OCI-LY3 (cell line): ENCODE measurements at regions not wholly inside any gene's neighbourhood (a gene's known extent, or its start where the extent isn't known, plus 50 kb on each side); places are given as distances from the start of the nearest gene placed in this dataset.

Experiments
- H2AFZ ChIP-seq: fragments of 200-600, 300-600 bp; shearing (Covaris generic); 2 replicates; pipeline ENCODE4 v1.6.0; 2014; ENCODE audit warnings: antibody characterized with exemption, low read depth, low read length
- H3K27ac ChIP-seq: fragments of 200-600, 300-600 bp; sonication (generic); 2 replicates; pipeline ENCODE4 v1.5.1; 2014; ENCODE audit warnings: mild to moderate bottlenecking, low read length, moderate library complexity, mixed read lengths
- H3K27me3 ChIP-seq: fragments of 200-600, 300-600 bp; sonication (generic); 2 replicates; pipeline ENCODE4 v1.6.1; 2014; ENCODE audit warnings: low read depth, low read length, mixed read lengths
- H3K36me3 ChIP-seq: fragments of 200-600, 300-600 bp; sonication (generic); replicated peaks from 2 replicates; pipeline ENCODE3; 2014; ENCODE audit warnings: low read depth, low read length, mixed read lengths
- H3K4me1 ChIP-seq: fragments of 300-600, 200-600 bp; sonication (generic); 2 replicates; pipeline ENCODE4 v1.6.1; 2014; ENCODE audit warnings: low read length, mixed read lengths
- H3K4me2 ChIP-seq: fragments of 200-600, 300-600 bp; sonication (generic); 2 replicates; pipeline ENCODE4 v1.6.1; 2014; ENCODE audit warnings: low read length, mixed read lengths
- H3K4me3 ChIP-seq: fragments of 300-600, 200-600 bp; sonication (generic); 2 replicates; pipeline ENCODE4 v1.5.1; 2014; ENCODE audit warnings: antibody characterized with exemption, mild to moderate bottlenecking, low read length, moderate library complexity
- H3K79me2 ChIP-seq: fragments of 300-600, 200-600 bp; shearing (Covaris generic); 2 replicates; pipeline ENCODE4 v1.6.1; 2014; ENCODE audit warnings: mild to moderate bottlenecking, low read length, mixed read lengths
- H3K9ac ChIP-seq: fragments of 300-600, 200-600 bp; shearing (Covaris generic); 2 replicates; pipeline ENCODE4 v1.6.0; 2014; ENCODE audit warnings: mild to moderate bottlenecking, low read length, moderate library complexity
- H3K9me3 ChIP-seq: fragments of 200-600, 300-600 bp; shearing (Covaris generic); 2 replicates; pipeline ENCODE4 v1.6.1; 2014; ENCODE audit warnings: low read length, mixed read lengths; ENCODE audit not compliant: insufficient read depth
- H4K20me1 ChIP-seq: fragments of 200-600, 300-600 bp; sonication (generic); 2 replicates; pipeline ENCODE4 v1.6.1; 2016; ENCODE audit warnings: low read length, mixed read lengths; ENCODE audit not compliant: insufficient read depth
- CTCF ChIP-seq: fragments of 200-600, 300-600 bp; sonication (generic); IDR thresholded peaks from 2 replicates; pipeline ENCODE4 v1.5.1; 2014; ENCODE audit warnings: antibody characterized with exemption, low read length, low read depth
- EZH2phosphoT487 ChIP-seq: fragments of 200-600 bp; shearing (Covaris generic); IDR thresholded peaks from 2 replicates; pipeline ENCODE4 v1.6.1; 2018; ENCODE audit warnings: antibody characterized with exemption, mixed run types, low read depth

- H3K9ac ChIP-seq: no peak overlapping the region
- no peak overlapping the region for H3K27ac ChIP-seq
- no peak overlapping the region for H3K4me2 ChIP-seq
- no peak for TF ChIP-seq CTCF
- no peaks in the 10 kb centered on the region for H4K20me1 ChIP-seq
- H2AFZ ChIP-seq: no peak overlapping the region
- H3K79me2 ChIP-seq: no peaks in the 10 kb centered on the region
- no peak overlapping the region for H3K4me3 ChIP-seq
- no peaks in the 10 kb centered on the region for H3K36me3 ChIP-seq
- no peaks in the 10 kb centered on the region for H3K9me3 ChIP-seq
- H3K27me3 ChIP-seq: no peaks in the 10 kb centered on the region
- no peaks in the 10 kb centered on the region for H3K4me1 ChIP-seq
Measured at GRCh38 chr16:62720651-62721050, 684.4 kb upstream of the CDH8 start.

- Histone ChIP-seq H3K4me1 (no peaks in the 10 kb centered on the region), H3K9me3 (no peaks in the 10 kb centered on the region), H3K9ac (no peak overlapping the region), H2AFZ (no peak overlapping the region), H4K20me1 (no peaks in the 10 kb centered on the region), H3K4me2 (no peak overlapping the region), H3K27ac (no peak overlapping the region), H3K27me3 (no peaks in the 10 kb centered on the region), H3K36me3 (no peaks in the 10 kb centered on the region), H3K79me2 (no peaks in the 10 kb centered on the region), H3K4me3 (no peak overlapping the region)
- TF ChIP-seq EZH2phosphoT487 (no peak), CTCF (no peak)
Measured at GRCh38 chr16:62717026-62717425, 680.8 kb upstream of the CDH8 start.

- H3K36me3 ChIP-seq: no peaks in the 10 kb centered on the region
- H3K79me2 ChIP-seq: no peaks in the 10 kb centered on the region
- H3K9me3 ChIP-seq: no peaks in the 10 kb centered on the region
- H3K4me1 ChIP-seq: no peaks in the 10 kb centered on the region
- no peak overlapping the region for H2AFZ ChIP-seq
- H3K4me3 ChIP-seq: no peak overlapping the region
- no peaks in the 10 kb centered on the region for H4K20me1 ChIP-seq
- H3K27ac ChIP-seq: no peak overlapping the region
- TF ChIP-seq EZH2phosphoT487 (no peak), CTCF (no peak)
- H3K4me2 ChIP-seq: no peak overlapping the region
- H3K27me3 ChIP-seq: no peaks in the 10 kb centered on the region
- no peak overlapping the region for H3K9ac ChIP-seq
Measured at GRCh38 chr16:62715701-62716100, 679.5 kb upstream of the CDH8 start.

GRCh38 chr16:62712566-62712965 is 676.3 kb upstream of the CDH8 start:
- Histone ChIP-seq H3K4me3 (no peak overlapping the region), H3K4me2 (no peak overlapping the region), H3K27ac (no peak overlapping the region), H4K20me1 (no peaks in the 10 kb centered on the region), H2AFZ (no peak overlapping the region), H3K79me2 (no peaks in the 10 kb centered on the region), H3K4me1 (no peaks in the 10 kb centered on the region), H3K9me3 (no peaks in the 10 kb centered on the region), H3K27me3 (no peaks in the 10 kb centered on the region), H3K36me3 (no peaks in the 10 kb centered on the region), H3K9ac (no peak overlapping the region)
- TF ChIP-seq CTCF: no peak
- no peak for TF ChIP-seq EZH2phosphoT487
